ENCODE measurements at regions not wholly inside any gene's neighbourhood (a gene's known extent, or its start where the extent isn't known, plus 50 kb on each side); places are given as distances from the start of the nearest gene placed in this dataset.

DNA sequence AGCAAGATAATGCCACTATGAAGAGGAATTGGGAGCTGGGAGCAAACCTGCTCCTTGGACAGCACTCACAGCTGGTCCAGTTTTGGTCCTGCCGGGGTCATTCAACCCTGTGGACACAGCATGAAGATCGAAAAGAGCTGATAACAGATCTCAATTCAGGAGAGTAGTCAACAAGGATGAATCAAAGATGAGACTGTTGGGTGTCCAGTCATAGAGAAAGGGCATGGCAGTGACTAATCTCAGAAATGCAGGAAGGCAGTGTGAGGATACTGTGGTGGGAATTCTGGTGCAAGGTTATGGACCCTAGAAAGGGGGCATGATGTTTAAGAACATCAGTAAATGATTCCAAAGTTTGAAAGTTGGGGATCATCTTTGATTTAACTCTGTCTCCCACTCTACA, 261.4 kb upstream of the ZP4 start:
- no peak for DNase-seq

- no peak for DNase-seq
These were observed 252.3 kb upstream of the ZP4 start for GRCh38 chr1:238143038-238143437.

DNA sequence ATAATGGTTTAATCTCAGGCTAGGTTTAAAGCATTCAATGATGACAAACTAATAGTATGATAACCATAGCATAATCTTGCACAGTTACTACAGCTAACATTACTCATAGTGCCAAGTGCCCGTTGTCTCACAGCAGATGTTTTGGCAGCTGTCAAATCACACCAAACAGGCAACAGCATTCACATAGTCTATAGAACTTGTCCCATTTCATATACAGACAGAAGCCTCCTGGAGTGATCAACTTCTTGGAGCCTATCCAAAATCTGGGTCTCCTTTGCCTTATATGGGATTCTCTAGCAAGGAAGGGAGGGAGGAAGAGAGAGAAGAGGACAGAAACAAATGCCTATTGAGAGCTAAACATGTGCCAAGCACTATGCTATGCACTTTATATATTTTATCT, 250.6 kb upstream of the ZP4 start:
- no peak for DNase-seq

- no peak for DNase-seq
These were observed 249.0 kb upstream of the ZP4 start for GRCh38 chr1:238139713-238140112.

- no peak for DNase-seq
These were observed 247.4 kb upstream of the ZP4 start for GRCh38 chr1:238138059-238138626.

GRCh38 chr1:238135708-238136664, 245.3 kb upstream of the ZP4 start:
- no peak for DNase-seq

- no peak for DNase-seq
These were observed 239.0 kb upstream of the ZP4 start for GRCh38 chr1:238129677-238130076.

DNA sequence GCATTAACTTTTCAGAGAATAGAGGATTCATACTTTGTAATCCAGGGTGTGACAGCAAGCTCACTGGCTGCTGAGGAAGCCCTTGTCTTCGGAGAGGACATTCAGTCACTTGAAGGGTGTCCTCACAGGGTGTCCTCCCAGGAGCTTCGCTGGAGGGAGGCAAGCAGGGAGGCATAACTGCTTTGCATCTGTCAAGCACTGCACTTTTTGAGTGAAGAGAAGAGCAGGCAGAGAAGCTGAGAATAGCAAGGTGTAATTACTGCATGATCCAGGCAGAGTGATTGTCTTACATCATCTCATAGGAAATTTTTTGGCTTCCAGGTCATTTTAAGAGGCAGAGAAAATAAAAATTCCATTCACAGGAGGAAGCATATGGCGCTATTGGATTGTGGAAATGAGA, 232.5 kb upstream of the ZP4 start:
- no peak for DNase-seq

- DNase-seq: no peak
These were observed 229.1 kb upstream of the ZP4 start for GRCh38 chr1:238119861-238120260.

- DNase-seq: no peak
These were observed 228.3 kb upstream of the ZP4 start for GRCh38 chr1:238119060-238119459.

GRCh38 chr1:238115852-238116251, 225.1 kb upstream of the ZP4 start:
- DNase-seq: no peak

DNA sequence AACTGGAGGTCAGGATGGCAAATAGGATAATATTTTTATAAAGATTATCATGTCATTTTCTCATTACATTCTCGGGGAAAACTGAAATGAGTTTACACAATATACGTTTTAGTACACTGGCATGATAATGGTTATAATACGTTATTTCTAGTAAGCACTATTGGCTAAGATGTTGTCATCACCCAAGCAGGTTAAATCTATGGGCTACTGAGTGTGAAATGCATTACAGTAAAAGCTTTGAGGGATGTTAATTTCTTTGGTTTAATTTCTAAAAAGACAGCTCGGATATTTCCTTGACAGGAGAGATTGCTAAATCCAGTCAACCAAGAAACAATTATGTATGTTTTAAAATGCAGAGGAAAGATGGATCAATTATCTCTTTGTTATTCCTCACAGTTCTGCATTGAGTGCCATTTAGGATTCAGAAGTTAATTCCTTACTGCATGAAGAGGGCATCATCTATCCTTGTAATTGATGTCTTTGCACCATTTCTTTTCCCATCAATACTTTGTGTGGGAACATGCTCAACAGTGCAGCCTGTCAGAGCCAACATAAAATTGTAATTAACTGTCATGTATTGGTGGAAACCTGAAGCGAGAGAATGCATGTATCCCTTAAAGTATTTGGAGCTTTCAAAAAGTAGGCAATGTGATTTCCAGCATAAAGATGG, 222.4 kb upstream of the ZP4 start:
- DNase-seq: no peak

DNA sequence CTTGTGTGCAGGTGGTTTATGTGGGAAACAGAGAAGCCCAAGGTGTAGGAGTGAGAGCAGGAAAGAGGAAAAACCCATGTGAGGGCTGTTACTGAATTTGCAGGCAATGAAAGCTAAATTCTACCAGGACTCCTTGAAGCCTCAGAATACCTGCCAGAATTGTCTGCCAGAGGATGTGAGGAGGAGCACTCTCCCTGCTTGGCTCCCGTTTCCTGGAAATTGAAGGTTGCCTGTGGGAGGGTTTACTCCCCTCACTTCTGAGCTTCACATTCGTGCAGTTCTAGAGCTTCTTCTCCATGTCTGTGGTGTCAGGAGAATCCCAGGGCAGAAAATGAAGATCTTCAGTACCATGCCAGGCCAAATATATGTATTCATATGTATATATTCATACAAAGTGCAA, 220.8 kb upstream of the ZP4 start:
- DNase-seq: no peak

DNA sequence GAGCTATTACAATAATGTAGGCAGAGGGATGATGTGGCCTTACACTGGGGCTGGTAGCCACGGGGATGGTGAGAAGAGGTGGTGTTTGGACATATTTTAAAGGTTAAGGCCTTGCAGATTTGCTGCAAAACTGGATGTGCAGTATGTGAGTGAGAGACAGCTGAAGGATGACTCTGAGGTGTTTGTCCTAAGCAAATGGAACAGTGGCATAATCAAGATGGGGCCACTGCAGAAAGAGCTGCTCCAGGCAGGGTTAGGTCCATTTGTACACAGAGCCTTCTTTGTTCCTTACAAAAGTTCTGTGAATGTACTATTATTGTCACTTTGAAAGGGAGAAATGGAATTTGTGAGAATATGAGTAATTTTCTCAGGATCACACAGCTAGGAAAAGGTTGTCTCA, 220.4 kb upstream of the ZP4 start:
- no peak for DNase-seq

GRCh38 chr1:238108417-238108816, 217.7 kb upstream of the ZP4 start:
- DNase-seq: no peak

- DNase-seq: no peak
These were observed 216.6 kb upstream of the ZP4 start for GRCh38 chr1:238107322-238107721.

GRCh38 chr1:238104752-238105151, 214.0 kb upstream of the ZP4 start:
- no peak for DNase-seq

- DNase-seq: no peak
These were observed 211.2 kb upstream of the ZP4 start for GRCh38 chr1:238101923-238102322.

- DNase-seq: no peak
These were observed 209.1 kb upstream of the ZP4 start for GRCh38 chr1:238099871-238100270.

DNA sequence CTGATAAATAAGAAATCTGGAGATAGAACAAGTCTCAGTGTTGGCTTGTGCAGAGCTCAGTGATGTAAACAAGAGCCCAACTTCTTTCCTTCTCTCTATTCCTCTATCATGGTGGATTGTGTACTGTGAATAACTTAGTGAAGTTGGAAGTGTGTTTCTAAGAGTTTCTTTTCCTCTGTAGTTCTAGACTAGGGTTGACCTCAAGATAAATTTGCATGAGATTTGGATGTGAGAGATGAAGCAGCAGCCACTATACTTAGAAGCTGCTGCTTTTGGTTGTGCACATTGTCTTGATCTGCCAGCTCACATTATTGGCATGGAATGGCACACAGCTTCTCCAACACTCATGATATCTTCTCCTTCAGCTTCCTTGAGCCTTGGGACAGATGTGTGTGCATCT, 198.9 kb upstream of the ZP4 start:
- no peak for DNase-seq

GRCh38 chr1:238088560-238089290, 198.0 kb upstream of the ZP4 start:
- no peak for DNase-seq

- no peak for DNase-seq
These were observed 183.3 kb upstream of the ZP4 start for GRCh38 chr1:238073991-238074390.

DNA sequence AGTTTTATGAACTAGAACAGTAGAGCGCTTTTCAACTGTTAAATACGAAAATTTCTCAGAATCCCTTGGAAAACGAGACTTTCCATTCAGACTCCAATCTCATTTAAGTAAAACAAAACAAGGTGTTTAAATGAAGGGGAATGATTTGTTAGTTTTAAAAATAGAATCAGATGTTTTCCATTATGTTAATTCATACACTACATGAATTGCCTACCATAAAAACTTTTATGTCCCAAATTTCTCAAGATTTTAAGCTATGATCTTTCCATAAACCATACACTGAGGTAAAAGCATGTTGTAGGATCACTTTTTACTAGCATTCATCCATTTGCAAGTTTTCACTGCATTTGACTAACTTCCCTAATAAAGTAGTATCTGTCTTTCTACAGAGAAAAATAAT, 180.3 kb upstream of the ZP4 start:
- DNase-seq: no peak

Data from SHP77 treated with DMSO at 0.1 percent for 48 hours (cell line).